Ecto neural progenitor cell (in vitro differentiated cells): ENCODE measurements at regions not wholly inside any gene's neighbourhood (a gene's known extent, or its start where the extent isn't known, plus 50 kb on each side); places are given as distances from the start of the nearest gene placed in this dataset.

Experiments
- DNase-seq: peaks from one replicate; pipeline ENCODE4 v3.0.0-alpha.2; 2018; ENCODE audit warnings: low spot score

- DNase-seq, result no peak
These were observed 371.0 kb upstream of the ATP2B1 start for GRCh38 chr12:90079529-90080210.

- DNase-seq, result no peak
These were observed 369.7 kb upstream of the ATP2B1 start for GRCh38 chr12:90078344-90078743.

GRCh38 chr12:90077756-90078155 is 369.1 kb upstream of the ATP2B1 start:
- no peak for DNase-seq

GRCh38 chr12:90076851-90077319 is 368.2 kb upstream of the ATP2B1 start:
- DNase-seq, result no peak

- no peak for DNase-seq
These were observed 367.0 kb upstream of the ATP2B1 start for GRCh38 chr12:90075685-90076084.

- no peak for DNase-seq
These were observed 365.4 kb upstream of the ATP2B1 start for GRCh38 chr12:90074086-90074485.

DNA sequence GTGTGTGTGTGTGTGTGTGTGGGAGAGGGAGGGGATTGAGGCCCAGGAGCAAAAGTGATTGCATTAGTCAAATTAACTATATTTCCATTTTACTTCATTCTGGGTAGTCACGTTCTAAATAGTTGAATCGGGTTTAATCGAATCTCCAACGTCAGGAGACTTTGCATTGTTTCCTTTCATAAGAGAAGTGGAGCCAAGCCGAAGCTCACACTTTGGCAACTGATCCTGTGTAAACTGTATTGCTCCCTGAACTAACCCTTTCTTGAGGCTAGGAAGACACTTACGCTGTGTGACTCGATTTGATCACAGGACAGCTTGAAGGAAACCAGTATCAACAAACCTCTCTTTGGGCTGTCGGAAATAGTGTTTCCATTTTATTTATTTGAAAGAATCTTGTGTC is 363.4 kb upstream of the ATP2B1 start:
- no peak for DNase-seq

DNA sequence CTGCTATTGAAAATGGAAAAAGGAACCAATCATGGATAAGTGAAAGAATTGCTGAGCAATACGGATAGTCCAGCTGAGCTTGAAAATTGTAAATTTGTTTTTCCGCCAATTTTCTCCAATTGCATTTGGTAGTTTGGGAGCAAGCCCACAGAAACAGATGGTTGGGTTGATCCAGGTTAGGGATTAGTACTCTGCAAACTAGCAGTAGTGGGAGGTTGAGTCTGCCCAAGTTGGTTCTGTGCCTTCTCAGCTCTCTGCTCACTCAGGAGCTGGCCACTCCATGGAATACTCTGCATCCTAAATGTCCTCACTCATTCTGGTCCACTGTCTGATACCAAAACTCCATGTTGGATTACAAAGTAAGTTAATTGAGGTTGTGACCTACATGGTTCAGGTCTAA is 361.1 kb upstream of the ATP2B1 start:
- DNase-seq, result no peak

DNA sequence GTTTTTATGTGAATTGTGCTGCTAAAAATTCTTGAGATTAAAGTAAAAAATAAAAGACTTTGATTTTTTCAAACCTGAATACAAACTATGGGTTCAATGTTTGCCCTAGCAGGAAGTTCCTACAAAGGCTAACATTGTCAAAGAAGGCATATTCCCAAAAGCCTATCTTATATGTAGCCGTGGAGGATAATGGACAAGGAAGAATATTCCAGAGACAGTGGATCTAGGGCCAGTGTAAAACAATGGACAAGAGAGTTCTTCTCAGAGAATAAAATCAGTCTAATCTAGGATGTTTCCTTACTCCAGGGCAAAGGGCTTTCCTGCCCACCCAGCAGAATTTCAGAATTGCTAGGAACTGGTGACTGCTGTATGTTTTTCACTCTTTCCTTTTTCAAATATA is 359.2 kb upstream of the ATP2B1 start:
- DNase-seq, result no peak

- no peak for DNase-seq
These were observed 356.5 kb upstream of the ATP2B1 start for GRCh38 chr12:90064852-90065801.

DNA sequence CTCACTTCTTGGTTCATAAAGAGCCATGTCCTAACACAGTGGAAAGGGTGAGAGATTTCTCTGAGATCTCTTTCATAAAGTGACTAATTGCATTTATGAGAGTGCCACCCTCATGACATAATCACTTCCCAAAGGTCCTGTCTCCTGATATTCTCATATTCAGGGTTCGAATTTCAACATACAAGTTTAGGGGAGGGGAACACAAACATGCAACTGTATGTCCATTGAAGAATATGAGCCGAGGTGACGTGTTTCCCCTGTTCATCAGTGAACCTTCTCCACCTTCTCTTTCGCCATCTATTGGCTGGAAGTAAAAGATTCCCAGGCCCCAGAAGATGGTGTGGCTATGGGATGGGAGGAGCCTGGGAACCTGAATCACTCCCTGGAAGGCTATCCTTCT is 354.2 kb upstream of the ATP2B1 start:
- DNase-seq, result no peak

- DNase-seq, result no peak
These were observed 353.2 kb upstream of the ATP2B1 start for GRCh38 chr12:90061809-90062208.

DNA sequence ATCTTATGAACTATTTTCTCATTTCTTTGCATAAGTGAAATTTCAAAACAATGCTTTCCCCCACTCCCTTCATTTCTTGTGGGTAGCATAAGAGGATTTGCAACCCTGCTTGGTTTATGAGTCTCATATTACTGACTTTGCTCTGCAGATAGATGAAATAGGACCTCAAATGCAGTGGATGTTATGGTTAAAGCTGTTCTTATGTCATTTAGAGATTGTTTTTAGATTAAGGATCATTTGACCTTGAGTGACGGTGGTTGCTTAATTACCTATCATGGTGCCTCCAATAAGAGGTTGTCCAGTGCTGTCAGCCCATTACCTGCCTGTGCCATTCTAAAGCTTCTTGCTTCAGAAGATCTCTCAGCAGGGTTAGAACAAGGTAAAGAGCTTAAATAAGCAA is 351.4 kb upstream of the ATP2B1 start:
- no peak for DNase-seq

DNA sequence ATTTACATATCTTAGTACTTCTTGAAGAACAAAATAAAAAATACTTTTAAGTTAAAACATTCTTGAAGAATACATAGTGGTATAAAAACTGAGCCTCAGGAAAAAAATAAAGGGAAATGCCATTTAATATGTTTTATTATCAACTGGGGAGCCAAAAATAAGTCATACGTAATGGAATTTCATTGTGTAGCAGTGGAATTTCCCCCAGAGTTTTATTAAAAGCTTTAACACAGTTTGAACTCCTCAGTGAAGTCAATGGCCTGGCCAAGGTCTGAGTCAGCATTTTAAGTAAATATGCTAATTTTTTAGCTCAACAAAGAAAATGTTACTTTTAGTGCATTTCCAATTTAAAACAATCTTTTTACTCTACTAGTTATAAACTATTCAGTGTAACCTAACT is 350.1 kb upstream of the ATP2B1 start:
- DNase-seq, result no peak

DNA sequence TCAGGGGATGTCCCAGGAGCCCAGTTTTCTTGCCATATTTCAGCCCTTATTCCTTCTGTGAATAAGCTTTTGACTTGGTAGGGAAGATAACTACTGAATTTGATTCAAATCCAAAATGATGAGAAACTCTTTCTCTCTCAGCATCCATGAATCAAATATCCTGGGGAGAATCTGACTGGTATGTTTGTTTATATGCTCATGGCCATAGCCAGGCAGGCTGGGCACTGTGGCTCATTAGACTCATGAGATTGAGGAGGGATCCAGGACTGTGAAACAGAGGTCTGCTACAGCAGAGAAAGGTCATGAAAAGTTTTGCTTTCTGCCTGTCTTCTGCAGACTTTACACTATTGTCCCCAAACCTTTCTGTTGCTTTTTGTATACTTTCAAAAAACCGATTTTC is 346.4 kb upstream of the ATP2B1 start:
- no peak for DNase-seq

- no peak for DNase-seq
These were observed 340.3 kb upstream of the ATP2B1 start for GRCh38 chr12:90048918-90049317.

- DNase-seq, result no peak
These were observed 336.9 kb upstream of the ATP2B1 start for GRCh38 chr12:90045559-90045958.

- DNase-seq, result no peak
These were observed 335.4 kb upstream of the ATP2B1 start for GRCh38 chr12:90044069-90044468.

DNA sequence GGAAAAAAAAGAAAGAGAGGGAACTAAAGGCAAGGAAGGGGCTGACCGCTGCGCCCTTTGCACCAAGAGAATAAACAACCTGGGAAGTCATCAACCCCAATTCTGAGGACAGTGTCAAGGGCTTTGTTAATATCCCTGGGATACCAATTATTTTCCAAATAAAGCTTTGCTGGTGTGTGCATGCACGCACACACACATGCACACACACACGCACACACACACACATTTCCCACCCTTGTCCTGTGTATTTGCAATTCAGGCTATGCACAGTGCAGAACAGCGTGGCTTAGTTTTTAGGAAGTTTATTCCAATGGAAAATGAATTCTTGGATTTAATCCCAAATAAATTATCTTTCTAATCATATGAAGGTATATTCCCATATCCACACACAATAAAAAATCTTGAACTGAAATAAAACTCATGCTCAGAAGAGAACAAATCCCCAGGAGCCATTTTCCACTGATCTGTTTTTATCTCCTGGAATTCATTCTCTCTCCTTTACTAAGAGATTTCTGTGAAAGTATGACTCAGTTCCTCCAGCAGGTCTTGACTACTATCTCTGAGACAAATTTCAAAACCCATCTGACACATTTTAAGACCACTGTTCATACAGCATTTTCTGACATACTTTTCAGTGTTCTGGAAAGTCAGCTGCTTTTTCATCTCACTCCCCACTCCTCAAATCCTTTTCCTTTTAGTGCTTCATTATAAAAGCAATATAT is 334.4 kb upstream of the ATP2B1 start:
- no peak for DNase-seq

GRCh38 chr12:90038289-90038688 is 329.7 kb upstream of the ATP2B1 start:
- no peak for DNase-seq

- DNase-seq, result no peak
These were observed 329.1 kb upstream of the ATP2B1 start for GRCh38 chr12:90037740-90038139.

DNA sequence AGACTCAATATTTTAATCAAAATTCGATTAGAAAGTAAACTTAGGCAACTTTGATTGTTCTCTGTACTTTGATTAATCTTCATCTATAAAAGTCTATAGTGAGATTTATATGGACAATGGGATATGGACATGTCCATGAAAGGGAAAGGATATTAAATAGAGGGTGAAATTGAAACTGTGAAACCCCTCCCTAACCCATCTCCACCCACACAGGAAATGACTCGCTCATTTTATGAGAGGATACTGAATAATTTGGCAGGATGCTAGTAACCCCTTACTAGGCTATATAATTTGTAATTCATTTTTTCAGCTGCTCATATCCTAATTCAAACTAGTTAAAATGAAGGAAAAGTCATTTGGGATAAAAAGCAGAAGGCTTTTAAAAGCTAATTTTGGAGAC is 328.0 kb upstream of the ATP2B1 start:
- DNase-seq, result no peak

DNA sequence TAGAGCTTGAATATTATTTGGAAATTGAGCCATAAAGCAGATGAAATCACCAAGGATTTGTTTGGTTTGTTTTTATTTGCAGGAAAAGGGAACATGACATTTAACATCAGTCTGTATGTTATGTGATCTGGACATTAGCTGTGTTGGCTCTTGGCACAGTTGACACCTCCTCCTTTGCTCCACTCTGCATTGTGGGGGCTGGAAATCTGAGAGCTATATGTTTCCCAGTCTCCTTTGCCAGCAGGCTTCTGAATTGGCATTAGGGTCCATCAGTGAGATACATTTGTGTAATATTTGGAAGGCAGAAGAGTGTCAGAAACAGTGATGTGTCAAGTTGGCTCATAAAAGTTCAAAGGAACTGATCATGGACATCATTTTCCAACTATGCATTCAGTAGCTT is 322.1 kb upstream of the ATP2B1 start:
- DNase-seq, result no peak
